Heart left ventricle (tissue), 13 donors: ENCODE measurements at regions not wholly inside any gene's neighbourhood (a gene's known extent, or its start where the extent isn't known, plus 50 kb on each side); places are given as distances from the start of the nearest gene placed in this dataset.

Experiments
- CTCF ChIP-seq, 12 donors: fragments of 200-600 bp; sonication (generic) in 4 of 12; IDR thresholded peaks; one replicate each; pipeline versions ENCODE4 v1.5.0 to v1.8.0; 2018 to 2022; ENCODE audit warnings: antibody characterized with exemption in 12 of 12, mild to moderate bottlenecking in 5 of 12
- POLR2A ChIP-seq, 2 donors: fragments of 450-650 bp; IDR thresholded peaks; one replicate each; pipeline ENCODE4 v1.6.1; 2017; ENCODE audit warnings: antibody characterized with exemption in 2 of 2, mild to moderate bottlenecking in 2 of 2, moderate library complexity in 2 of 2
- donor health status: ischemic (EF 13 %, LVEDD 7.1; RV severe dilation, severe dysfunction).
- donor health status: DM: no; HTN: yes; CAD: no.
- donor health status: DM: no; HTN: no; CAD: no.
- donor health status: ischemic (EF 25% LVEDD 6.9; RV normal size, moderate dysfunction).
- donor health status: ischemic (EF 25% LVEDD 5.7; RV mildly dilated, moderate dysfunction).
- donor health status: ischemic (EF 35%, LVEDD 5.7; RV mildly dilated, moderate dysfunction).
- donor health status: nonischemic (EF 11% LVEDD 7.7; RV severe dilation, severe dysfunction).
- donor health status: DM: yes; HTN: yes; CAD: no.
- donor health status: PGD.
- donor health status: ischemic (EF 29% LVEDD 5.4; RV normal size, mild dysfunction).
- donor health status: nonischemic (EF 23%, LVEDD 6.1; RV moderate dilation, normal function).

GRCh38 chr1:103197216-103197615, 88.9 kb upstream of the COL11A1 start:
- TF ChIP-seq CTCF (IDR thresholded peaks at IDR 0.05) (no peak), POLR2A (IDR thresholded peaks at IDR 0.05) (no peak)
